Upper lobe of left lung (tissue), 6 donors: ENCODE measurements at regions not wholly inside any gene's neighbourhood (a gene's known extent, or its start where the extent isn't known, plus 50 kb on each side); places are given as distances from the start of the nearest gene placed in this dataset.

Source experiments
- ATAC-seq, 2 donors: fragments of 200-7000 bp; cut with Tn5 transposase; one replicate each; pipeline ENCODE4 v1.9.1; 2022; ENCODE audit warnings: mild to moderate bottlenecking in 2 of 2, moderate library complexity in 2 of 2; ENCODE audit not compliant: low FRiP score in 2 of 2
- DNase-seq, 2 donors: peaks; one replicate each; pipeline ENCODE4 v3.0.0-alpha.2; 2019 to 2020
- H3K27ac ChIP-seq, 4 donors: fragments of 200-600 bp; sonication (generic); one replicate each; pipeline ENCODE4 v1.5.1; 2016 to 2019
- H3K27me3 ChIP-seq, 4 donors: fragments of 200-600 bp; sonication (generic); one replicate each; pipeline ENCODE4 v1.5.1; 2017 to 2019
- H3K36me3 ChIP-seq, 4 donors: fragments of 200-600 bp; sonication (generic); one replicate each; pipeline ENCODE4 v1.5.1; 2016 to 2019
- H3K4me1 ChIP-seq, 4 donors: fragments of 200-600 bp; sonication (generic); one replicate each; pipeline ENCODE4 v1.5.1; 2018 to 2019
- H3K4me3 ChIP-seq, 4 donors: fragments of 200-600 bp; sonication (generic); one replicate each; pipeline ENCODE4 v1.5.1; 2017 to 2019; ENCODE audit warnings: mild to moderate bottlenecking in 2 of 4, moderate library complexity in 1 of 4
- H3K9me3 ChIP-seq, 4 donors: fragments of 200-600 bp; sonication (generic); one replicate each; pipeline ENCODE4 v1.5.1; 2018 to 2019
- CTCF ChIP-seq, 6 experiments: fragments of 450-650 bp in 4 of 6; fragments of 200-600 bp in 2 of 6; sonication (generic) in 2 of 6; IDR thresholded peaks; one replicate each; pipeline ENCODE4 v1.5.1; 2016 to 2019; ENCODE audit warnings: antibody characterized with exemption in 6 of 6
- EP300 ChIP-seq, 4 donors: sonication (generic); formaldehyde crosslinking; IDR thresholded peaks; one replicate each; pipeline ENCODE4 v1.5.1; 2017; ENCODE audit warnings: antibody characterized with exemption in 4 of 4, control low read depth in 2 of 4
- POLR2A ChIP-seq, 4 donors: fragments of 450-650 bp; IDR thresholded peaks; one replicate each; pipeline ENCODE4 v1.5.1; 2016 to 2017; ENCODE audit warnings: antibody characterized with exemption in 4 of 4, mild to moderate bottlenecking in 2 of 4
- POLR2AphosphoS5 ChIP-seq, 2 donors: sonication (generic); formaldehyde crosslinking; IDR thresholded peaks; one replicate each; pipeline ENCODE4 v1.5.1; 2017; ENCODE audit warnings: antibody characterized with exemption in 2 of 2
- WGBS, 2 donors: methylation state at CpG; one replicate each; pipeline ENCODE4 v1.1.5; 2017 to 2018; 5-methylcytosine and 5-hydroxymethylcytosine counted together
- donor health status: DM: no; HTN: no; CAD: no; lungs with moderate emphysema.
- donor health status: DM: no; HTN: yes; CAD: no; lungs with severe emphysema.

DNA sequence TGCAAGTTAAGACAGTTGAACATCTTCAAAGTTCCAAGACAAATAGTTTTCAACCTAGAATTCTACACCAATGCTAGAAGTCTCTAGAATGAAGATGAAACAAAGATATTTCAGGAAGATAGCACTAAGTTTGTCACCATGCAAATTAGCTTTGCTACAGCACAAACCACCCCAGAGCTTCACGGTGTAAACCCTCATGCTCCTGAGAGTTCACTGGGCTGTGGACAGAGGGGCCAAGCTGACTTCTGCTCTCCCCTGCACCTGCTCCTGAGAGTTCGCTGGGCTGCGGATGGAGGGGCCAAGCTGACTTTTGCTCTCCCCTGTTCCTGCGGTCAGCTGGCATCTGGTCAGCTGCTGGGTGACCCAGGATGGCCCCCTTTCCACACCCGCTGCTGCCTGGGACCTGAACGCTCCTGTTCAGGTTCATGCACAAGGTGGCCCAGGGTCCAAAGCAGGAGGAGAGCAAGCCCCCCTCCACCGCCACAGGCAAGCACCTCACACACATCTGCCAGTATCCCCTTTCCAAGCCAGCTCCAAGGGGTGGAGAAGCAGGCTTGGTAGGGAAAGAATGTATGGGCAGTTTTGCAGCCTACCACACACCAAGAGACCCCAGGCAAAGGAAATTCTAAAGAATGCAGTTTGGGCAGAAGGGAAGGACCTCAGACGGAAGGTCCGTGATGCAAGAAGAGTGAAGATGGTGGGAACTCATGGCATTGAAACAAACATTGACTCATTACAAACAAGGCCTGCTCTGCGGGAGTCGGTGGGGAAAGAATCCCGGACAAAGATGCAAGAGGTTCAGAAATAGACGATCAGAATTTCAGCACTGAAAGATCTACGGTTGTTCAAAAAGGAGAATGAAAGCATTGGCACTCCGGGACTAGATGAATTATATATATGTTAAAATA, 137.8 kb upstream of the PPP2R2D start:
- Histone ChIP-seq H3K9me3 (no peaks in the 10 kb centered on the region), H3K36me3 (no peaks in the 10 kb centered on the region), H3K4me1 (no peaks in the 10 kb centered on the region), H3K4me3 (no peak overlapping the region), H3K27me3 (no peaks in the 10 kb centered on the region), H3K27ac (no peak overlapping the region)
- TF ChIP-seq CTCF (IDR thresholded peaks at IDR 0.05), result no peak
- no peak for TF ChIP-seq POLR2AphosphoS5 (IDR thresholded peaks at IDR 0.05)
- TF ChIP-seq POLR2A (IDR thresholded peaks at IDR 0.05), result no peak
- no peak for TF ChIP-seq EP300 (IDR thresholded peaks at IDR 0.05)
- DNase-seq (no peak), ATAC-seq (no peak)
- 77 to 88% methylated on average over 10 to 15 of the region's 15 CpGs for WGBS, 2 donors

- ATAC-seq (no peak), DNase-seq (no peak)
- no peak overlapping the region for H3K27ac ChIP-seq
- WGBS, 2 donors, result 78 to 84% methylated on average over 9 of the region's 9 CpGs
- no peak overlapping the region for H3K4me3 ChIP-seq
- TF ChIP-seq POLR2AphosphoS5 (IDR thresholded peaks at IDR 0.05) (no peak), CTCF (IDR thresholded peaks at IDR 0.05) (no peak), POLR2A (IDR thresholded peaks at IDR 0.05) (no peak)
- no peaks in the 10 kb centered on the region for H3K36me3 ChIP-seq
- no peaks in the 10 kb centered on the region for H3K27me3 ChIP-seq
- H3K9me3 ChIP-seq, result no peaks in the 10 kb centered on the region
- H3K4me1 ChIP-seq, result no peaks in the 10 kb centered on the region
Measured at GRCh38 chr10:131764929-131765328, 135.9 kb upstream of the PPP2R2D start.

- Histone ChIP-seq H3K9me3 (no peaks in the 10 kb centered on the region), H3K4me1 (no peaks in the 10 kb centered on the region), H3K4me3 (no peak overlapping the region), H3K27me3 (no peaks in the 10 kb centered on the region), H3K36me3 (no peaks in the 10 kb centered on the region), H3K27ac (no peak overlapping the region)
- DNase-seq (no peak), ATAC-seq (no peak)
- 84 to 91% methylated on average over 13 to 17 of the region's 17 CpGs for WGBS, 2 donors
- TF ChIP-seq POLR2AphosphoS5 (IDR thresholded peaks at IDR 0.05) (no peak), CTCF (IDR thresholded peaks at IDR 0.05) (no peak), EP300 (IDR thresholded peaks at IDR 0.05) (no peak), POLR2A (IDR thresholded peaks at IDR 0.05) (no peak)
Measured at GRCh38 chr10:131766096-131766495, 134.7 kb upstream of the PPP2R2D start.

GRCh38 chr10:131767716-131768115, 133.1 kb upstream of the PPP2R2D start:
- Histone ChIP-seq H3K27me3 (no peaks in the 10 kb centered on the region), H3K27ac (no peak overlapping the region), H3K4me1 (no peaks in the 10 kb centered on the region), H3K4me3 (no peak overlapping the region), H3K36me3 (no peaks in the 10 kb centered on the region), H3K9me3 (no peaks in the 10 kb centered on the region)
- TF ChIP-seq POLR2AphosphoS5 (IDR thresholded peaks at IDR 0.05) (no peak), CTCF (IDR thresholded peaks at IDR 0.05) (no peak), EP300 (IDR thresholded peaks at IDR 0.05) (no peak), POLR2A (IDR thresholded peaks at IDR 0.05) (no peak)
- WGBS, 2 donors, result 80 to 92% methylated on average over 7 of the region's 7 CpGs
- ATAC-seq (no peak), DNase-seq (no peak)
